A673 (cell line): ENCODE measurements at regions not wholly inside any gene's neighbourhood (a gene's known extent, or its start where the extent isn't known, plus 50 kb on each side); places are given as distances from the start of the nearest gene placed in this dataset.

Source experiments
- BruUV-seq: library from RNA; stranded (reverse); fragments of 400-500 nt; replicated peaks from 2 replicates; lab custom pipeline; 2021; lab: Mats Ljungman, UMichigan
- CTCF ChIA-PET: fragments of 300-600 bp; sonication (Branson Sonifier 250); formaldehyde crosslinking; loops from one replicate; lab custom pipeline; 2022; ENCODE audit warnings: antibody characterized with exemption; lab: Charles Lee
- POLR2A ChIA-PET: fragments of 300-600 bp; sonication (Branson Sonifier 250); formaldehyde crosslinking; loops from one replicate; lab custom pipeline; 2022; ENCODE audit warnings: antibody characterized with exemption; ENCODE audit not compliant: low non-redundant PET; lab: Charles Lee
- DNase-seq: peaks from one replicate; pipeline ENCODE4 v3.0.0-alpha.2; 2015; ENCODE audit warnings: low spot score
- H3K27ac ChIP-seq: fragments of 200-600 bp; sonication (generic); 2 replicates; pipeline ENCODE4 v1.5.1; 2016; ENCODE audit warnings: mixed run types, low read depth, mild to moderate bottlenecking, mixed read lengths, antibody characterized with exemption, low read length; ENCODE audit not compliant: poor library complexity, severe bottlenecking
- H3K27me3 ChIP-seq: fragments of 200-600 bp; sonication (generic); replicated peaks from 2 replicates; pipeline ENCODE4 v1.6.1; 2017; ENCODE audit warnings: mixed run types, low read depth, mild to moderate bottlenecking, mixed read lengths, antibody characterized with exemption, low read length; ENCODE audit not compliant: insufficient read depth, poor library complexity
- H3K36me3 ChIP-seq: fragments of 200-600 bp; sonication (generic); 2 replicates; pipeline ENCODE4 v1.6.1; 2016; ENCODE audit warnings: mixed run types, mild to moderate bottlenecking, mixed read lengths, antibody characterized with exemption, low read length; ENCODE audit not compliant: insufficient read depth, poor library complexity, severe bottlenecking
- H3K4me1 ChIP-seq: fragments of 200-600 bp; sonication (generic); 2 replicates; pipeline ENCODE4 v1.6.1; 2017; ENCODE audit warnings: mixed run types, mild to moderate bottlenecking, mixed read lengths, antibody characterized with exemption, low read length; ENCODE audit not compliant: insufficient read depth, poor library complexity, severe bottlenecking
- H3K4me3 ChIP-seq: fragments of 200-600 bp; sonication (generic); 2 replicates; pipeline ENCODE4 v1.5.1; 2016; ENCODE audit warnings: low read depth, mixed run types, mild to moderate bottlenecking, mixed read lengths, low read length; ENCODE audit not compliant: poor library complexity, severe bottlenecking
- H3K9me3 ChIP-seq: fragments of 200-600 bp; sonication (generic); 2 replicates; pipeline ENCODE4 v1.6.1; 2016; ENCODE audit warnings: mixed run types, low read depth, mild to moderate bottlenecking, mixed read lengths, antibody characterized with exemption, low read length; ENCODE audit not compliant: poor library complexity, severe bottlenecking
- EZH2 ChIP-seq: fragments of 200-600 bp; sonication (generic); IDR thresholded peaks from 2 replicates; pipeline ENCODE4 v1.6.1; 2017; ENCODE audit warnings: borderline replicate concordance, low read depth, mild to moderate bottlenecking, mixed read lengths, antibody characterized with exemption, low read length; ENCODE audit not compliant: poor library complexity, severe bottlenecking
- intact Hi-C: fragments of 100-400 bp; cut with micrococcal nuclease; formaldehyde crosslinking; loops from one replicate; pipeline ENCODE4 v1.10.0; 2022; ENCODE audit not compliant: unreplicated experiment
- TF ChIP-seq, protein P1 (sequence below): fragments of 300-800, 200-600 bp; sonication (generic); conservative IDR thresholded peaks from 2 replicates; pipeline ENCODE4 v1.5.1; 2017; ENCODE audit warnings: low read depth, mild to moderate bottlenecking, antibody characterized with exemption, low read length, moderate library complexity, mixed read lengths

DNA sequence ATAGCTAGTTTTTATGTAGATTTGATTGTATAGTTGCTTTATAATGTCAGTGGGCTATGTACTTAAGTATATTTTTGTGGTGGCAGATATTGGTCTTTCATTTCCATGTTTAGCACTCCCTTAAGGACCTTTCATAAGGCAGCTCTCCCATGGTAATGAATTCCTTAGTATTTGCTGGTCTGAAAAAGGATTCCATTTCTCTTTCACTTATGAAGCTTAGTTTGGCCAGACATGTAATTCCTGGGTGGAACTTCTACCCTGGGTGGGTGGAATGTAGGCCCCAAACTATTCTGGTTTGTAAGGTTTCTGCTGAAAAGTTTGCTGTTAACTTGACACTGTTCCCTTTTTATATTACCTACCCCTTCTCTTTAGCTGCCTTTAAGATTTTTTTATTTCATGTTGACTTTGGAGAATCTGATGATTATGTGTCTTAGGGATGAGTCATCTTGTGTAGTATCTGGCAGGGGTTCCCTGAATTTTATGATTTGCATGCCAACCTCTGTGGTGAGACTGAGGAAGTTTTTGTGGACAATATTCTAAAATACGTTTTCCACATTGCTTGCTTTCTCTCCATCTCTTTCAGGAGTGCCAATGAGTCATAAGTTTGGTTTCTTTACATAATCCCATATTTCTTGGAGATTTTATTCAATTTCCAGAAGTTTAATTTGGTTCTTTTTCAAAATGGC, 65.4 kb upstream of the VRK2 start:
- H3K27ac ChIP-seq: no peak overlapping the region
- H3K4me3 ChIP-seq: no peak overlapping the region
- H3K4me1 ChIP-seq: no peaks in the 10 kb centered on the region
- H3K27me3 ChIP-seq: no peaks in the 10 kb centered on the region
- no TSS peak for BruUV-seq
- intact Hi-C loops: no loop called here
- POLR2A ChIA-PET: no interaction called here
- no peaks in the 10 kb centered on the region for H3K36me3 ChIP-seq
- CTCF ChIA-PET: no interaction called here
- TF ChIP-seq, protein P1, sequence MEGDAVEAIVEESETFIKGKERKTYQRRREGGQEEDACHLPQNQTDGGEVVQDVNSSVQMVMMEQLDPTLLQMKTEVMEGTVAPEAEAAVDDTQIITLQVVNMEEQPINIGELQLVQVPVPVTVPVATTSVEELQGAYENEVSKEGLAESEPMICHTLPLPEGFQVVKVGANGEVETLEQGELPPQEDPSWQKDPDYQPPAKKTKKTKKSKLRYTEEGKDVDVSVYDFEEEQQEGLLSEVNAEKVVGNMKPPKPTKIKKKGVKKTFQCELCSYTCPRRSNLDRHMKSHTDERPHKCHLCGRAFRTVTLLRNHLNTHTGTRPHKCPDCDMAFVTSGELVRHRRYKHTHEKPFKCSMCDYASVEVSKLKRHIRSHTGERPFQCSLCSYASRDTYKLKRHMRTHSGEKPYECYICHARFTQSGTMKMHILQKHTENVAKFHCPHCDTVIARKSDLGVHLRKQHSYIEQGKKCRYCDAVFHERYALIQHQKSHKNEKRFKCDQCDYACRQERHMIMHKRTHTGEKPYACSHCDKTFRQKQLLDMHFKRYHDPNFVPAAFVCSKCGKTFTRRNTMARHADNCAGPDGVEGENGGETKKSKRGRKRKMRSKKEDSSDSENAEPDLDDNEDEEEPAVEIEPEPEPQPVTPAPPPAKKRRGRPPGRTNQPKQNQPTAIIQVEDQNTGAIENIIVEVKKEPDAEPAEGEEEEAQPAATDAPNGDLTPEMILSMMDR: no peak
- TF ChIP-seq EZH2: no peak
- no peaks in the 10 kb centered on the region for H3K9me3 ChIP-seq
- no peak for DNase-seq

DNA sequence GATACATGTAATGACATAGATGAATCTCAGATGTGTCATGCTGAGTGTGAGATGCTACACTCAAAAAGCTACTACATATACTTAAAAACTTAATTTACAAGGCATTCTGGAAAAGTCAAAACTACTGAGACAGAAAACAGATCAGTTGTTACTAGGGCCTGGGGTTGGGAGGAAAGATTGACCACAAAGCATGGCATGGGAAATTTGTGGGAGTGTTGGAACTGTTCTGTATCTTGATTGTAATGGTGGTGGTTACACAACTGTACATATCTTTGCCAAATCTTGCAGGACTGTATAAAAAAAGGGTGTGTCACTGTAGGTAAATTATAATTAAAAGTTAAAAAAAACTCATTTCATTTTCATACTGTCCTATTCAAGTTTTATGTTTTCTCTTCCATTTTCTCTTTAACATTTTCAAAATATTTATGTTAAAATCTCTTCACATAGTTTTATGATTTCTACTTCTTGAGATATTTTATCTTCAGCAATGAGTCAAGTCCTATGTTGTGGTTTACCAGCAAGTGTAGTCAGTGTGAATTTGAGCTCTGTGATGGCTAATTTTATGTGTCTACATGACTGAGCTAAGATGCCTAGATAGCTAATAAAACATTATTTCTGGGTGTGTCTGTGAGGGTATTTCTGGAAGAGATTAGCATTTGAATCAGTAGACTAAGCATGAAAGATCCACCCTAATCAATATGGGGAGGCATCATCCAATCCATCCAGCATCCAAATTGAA, 58.6 kb upstream of the VRK2 start:
- CTCF ChIA-PET: no interaction called here
- no peaks in the 10 kb centered on the region for H3K36me3 ChIP-seq
- H3K9me3 ChIP-seq: no peaks in the 10 kb centered on the region
- DNase-seq: no peak
- no peaks in the 10 kb centered on the region for H3K4me1 ChIP-seq
- no TSS peak for BruUV-seq
- H3K27ac ChIP-seq: no peak overlapping the region
- intact Hi-C loops: no loop called here
- no peak for TF ChIP-seq EZH2
- TF ChIP-seq, protein P1: no peak
- no peaks in the 10 kb centered on the region for H3K27me3 ChIP-seq
- H3K4me3 ChIP-seq: no peak overlapping the region
- POLR2A ChIA-PET: no interaction called here

DNA sequence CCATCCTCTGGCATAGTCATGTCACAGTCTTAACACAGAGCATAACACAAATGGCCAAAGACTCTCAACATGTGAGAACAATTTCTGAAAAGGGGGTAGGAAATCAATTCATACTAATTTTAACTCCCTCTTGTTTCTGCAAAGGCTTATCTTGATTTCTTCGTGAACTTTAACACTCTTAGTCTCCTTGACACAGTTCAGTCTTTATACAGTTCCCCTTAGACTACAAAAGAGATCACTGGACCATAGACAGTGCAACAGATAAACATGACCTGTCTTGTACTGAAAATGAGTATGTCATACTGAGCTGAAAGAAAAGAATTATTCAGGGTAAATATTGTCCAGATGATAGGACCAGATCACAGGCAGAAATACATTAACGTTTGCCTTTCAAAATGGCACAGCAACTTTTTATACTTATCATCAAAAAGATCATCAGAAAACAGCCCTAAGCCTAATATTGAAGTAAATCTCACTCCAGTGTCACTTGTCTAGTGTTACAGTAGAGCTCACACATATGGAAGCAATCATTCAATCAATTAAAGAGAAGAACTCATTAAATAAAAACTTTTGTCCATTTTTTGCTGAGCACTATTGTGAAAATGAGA, 56.4 kb upstream of the VRK2 start:
- no peaks in the 10 kb centered on the region for H3K9me3 ChIP-seq
- no TSS peak for BruUV-seq
- intact Hi-C loops: no loop called here
- TF ChIP-seq EZH2: no peak
- TF ChIP-seq, protein P1: no peak
- H3K36me3 ChIP-seq: no peaks in the 10 kb centered on the region
- H3K4me3 ChIP-seq: no peak overlapping the region
- CTCF ChIA-PET: no interaction called here
- H3K27ac ChIP-seq: no peak overlapping the region
- no peak for DNase-seq
- POLR2A ChIA-PET: no interaction called here
- H3K27me3 ChIP-seq: no peaks in the 10 kb centered on the region
- H3K4me1 ChIP-seq: no peaks in the 10 kb centered on the region
